GM21367 (cell line): ENCODE measurements at regions not wholly inside any gene's neighbourhood (a gene's known extent, or its start where the extent isn't known, plus 50 kb on each side); places are given as distances from the start of the nearest gene placed in this dataset.

Experiments
- ATAC-seq: cut with Tn5 transposase; IDR thresholded peaks from one replicate; pipeline ENCODE4 v1.9.1; 2021; ENCODE audit not compliant: unreplicated experiment

DNA sequence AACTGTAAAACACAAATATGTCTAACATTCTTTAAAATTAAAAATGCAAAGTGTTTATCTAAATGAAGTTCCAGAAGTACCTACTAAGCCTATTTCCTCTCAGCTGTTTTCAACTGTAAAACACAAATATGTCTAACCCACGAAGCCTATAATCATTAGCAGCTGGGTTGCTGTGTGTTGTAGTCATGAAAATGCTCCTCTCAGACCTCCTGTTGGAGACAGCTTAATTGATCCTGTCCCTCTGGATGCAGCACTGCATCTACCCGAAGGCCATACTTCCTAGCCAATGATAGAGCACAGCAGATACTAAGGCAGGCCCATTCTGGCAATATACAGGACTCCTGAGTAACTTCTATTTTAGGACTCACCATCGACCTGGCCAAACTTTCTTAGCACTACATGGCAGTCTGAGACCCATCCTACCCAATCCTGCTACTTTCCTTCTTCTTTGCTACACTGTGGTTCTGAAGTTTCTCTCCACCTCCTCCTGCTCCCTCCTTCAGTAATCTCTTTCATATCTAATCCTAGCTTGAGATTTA, 92.5 kb upstream of the RBBP8 start:
- ATAC-seq = no peak

DNA sequence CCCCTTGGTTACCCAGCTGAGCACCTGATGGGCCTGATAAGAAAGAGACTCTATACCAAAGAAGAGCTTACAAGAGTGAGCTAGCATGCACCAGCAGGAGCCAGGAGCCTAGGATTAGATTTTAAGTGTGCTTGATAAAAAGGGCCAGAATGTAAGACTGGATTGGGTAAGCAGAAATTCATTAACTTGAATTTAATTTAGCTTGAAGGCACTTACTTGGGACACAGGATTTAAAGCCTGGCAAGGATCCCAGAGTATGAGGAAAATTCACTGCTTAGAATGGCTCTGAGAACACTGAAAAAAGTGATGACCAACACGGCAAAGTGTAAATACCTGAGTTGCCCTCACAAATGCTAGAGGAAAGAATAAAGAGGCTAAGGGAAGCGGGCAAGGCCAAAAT, 91.3 kb upstream of the RBBP8 start:
- no peak for ATAC-seq

DNA sequence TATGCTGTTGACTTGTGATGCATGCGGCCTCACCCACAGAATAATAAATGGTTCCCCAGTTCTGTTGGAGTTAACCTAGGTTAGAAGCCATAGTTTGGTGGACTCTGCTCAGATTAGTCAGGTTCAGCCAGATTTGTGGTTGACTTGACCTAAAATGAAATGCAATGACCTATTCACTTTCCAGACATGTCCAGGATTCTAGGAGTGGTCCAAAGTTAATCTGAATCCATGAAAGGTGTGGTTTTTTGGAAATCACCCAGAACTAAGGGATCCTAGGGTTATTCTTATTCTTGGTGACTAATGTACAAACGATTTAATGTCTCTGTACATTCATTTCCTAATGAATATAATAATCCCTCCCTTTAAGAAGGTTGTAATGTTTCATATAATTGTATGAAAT, 88.9 kb upstream of the RBBP8 start:
- no peak for ATAC-seq

DNA sequence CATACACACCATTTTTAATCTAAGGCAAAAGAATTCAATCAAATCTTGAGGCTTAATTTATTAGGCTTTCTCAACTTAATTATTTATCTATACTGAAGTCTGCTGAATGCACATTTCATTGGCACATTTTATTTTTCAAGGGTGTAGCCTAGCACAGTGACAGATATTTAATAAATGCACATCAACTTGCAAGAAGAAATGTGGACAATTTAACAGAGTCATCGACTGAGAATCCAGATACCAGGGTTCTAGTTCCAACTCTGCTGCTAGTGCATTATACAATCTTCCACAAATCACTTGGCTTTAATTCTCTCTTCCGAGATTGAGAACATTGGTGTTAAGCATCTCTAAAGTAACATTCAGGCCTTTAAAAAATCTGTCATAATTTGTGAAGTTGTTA, 88.5 kb upstream of the RBBP8 start:
- ATAC-seq = no peak

DNA sequence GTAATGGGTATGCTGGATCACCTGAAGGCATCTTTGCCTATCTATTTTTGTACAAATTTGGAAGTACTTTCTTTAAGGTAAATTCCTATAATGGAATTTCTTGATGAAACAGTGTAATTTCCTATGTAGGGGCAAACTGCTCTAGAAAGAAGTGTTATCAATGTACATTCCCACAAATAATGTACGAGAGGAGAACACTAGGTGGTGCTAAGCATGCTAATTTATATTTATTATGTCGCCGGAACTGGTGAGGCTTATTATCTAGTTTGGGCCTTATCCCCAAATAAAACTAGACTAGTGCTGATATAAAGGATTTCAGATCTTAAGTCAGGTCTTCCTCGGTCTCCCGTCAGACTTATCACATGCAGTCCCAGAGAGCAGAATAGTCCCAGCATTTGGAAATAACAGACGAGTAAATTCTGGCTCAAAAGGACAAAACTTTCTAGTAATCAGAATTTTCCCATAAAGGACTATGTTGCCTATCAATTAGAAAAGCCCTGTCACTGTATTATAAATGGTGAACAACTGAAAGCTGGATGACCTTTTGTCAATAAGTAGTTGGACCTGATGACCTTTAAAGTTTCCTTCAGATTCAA, 86.9 kb upstream of the RBBP8 start:
- no peak for ATAC-seq

DNA sequence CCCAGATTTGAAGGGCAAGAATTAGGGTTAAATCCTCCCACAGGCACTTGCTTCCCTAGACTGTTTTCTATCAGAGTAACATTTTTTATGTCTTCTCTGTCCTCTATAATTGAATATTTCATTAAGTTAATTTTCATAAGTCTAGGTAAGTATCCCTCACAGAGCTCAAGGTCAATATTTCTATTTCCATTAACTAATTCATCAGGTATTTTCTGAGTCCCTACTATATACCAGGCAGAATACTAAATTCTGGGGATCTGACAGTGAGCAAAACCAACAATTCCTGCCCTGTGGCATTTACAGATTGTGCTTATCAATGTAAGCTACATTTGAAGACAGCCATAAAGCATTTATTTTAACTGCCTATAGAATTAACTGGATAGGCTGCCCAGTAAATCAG, 86.4 kb upstream of the RBBP8 start:
- no peak for ATAC-seq

DNA sequence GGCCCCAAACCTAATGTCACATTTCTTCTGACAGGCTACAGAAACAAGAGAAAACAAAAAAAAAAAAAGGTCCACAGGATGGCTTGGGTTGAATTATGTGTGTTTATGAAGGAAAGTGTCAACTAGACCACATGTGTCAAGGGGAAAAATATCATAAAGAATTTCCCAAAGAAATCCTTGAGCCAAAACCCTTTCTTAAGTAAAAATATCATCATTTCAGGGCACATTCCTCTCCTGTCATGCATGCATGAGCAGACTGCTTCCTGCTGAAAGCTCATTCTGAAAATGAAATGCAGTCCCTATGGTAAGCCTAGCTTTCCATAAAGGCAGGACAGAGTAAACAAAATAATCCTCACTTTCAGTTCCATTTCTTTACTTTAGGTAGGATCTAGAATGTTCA, 85.7 kb upstream of the RBBP8 start:
- no peak for ATAC-seq

DNA sequence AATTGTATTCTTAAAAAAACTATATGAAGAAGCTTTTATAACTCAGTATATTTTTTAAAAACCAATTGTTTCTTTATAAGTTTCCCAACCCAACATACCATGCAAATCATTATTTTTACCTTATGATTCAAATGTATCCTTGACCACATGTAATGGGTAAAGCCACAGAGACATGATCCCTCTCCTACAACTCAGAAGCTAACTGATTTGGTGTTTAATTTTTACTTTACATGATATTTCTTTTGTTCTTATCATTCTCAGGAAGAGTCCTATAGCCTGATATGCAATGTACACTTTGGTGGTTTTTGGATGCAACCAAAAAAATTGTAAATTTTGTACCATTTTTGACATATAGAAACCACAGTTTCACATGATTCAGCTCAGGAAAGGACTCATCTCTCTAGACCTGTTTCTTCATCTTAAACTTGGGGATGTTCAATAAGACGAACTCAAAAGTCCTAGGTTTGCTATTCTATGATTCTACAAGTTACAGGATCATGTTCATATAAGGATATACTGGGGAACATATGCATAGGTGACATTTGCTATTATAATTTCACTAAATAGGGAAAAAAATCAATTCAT, 85.2 kb upstream of the RBBP8 start:
- ATAC-seq = no peak

DNA sequence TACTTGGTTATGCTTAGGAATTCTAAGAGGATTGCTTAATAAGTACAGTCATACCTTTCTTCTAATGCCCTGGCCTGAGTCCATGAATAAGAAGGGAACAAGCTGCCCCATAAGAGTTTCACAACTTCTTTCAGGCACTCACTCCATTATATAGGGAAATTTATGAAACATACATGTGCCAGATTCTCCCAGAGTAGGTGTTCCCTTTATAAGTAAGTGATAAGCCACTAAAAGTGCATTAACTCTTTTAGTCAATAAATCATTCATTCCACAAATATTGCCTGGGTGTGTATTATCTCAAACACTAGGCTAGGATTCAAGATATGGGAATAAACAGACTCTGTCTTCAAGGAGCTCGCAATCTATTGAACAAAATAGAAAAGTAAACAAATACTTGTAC, 84.5 kb upstream of the RBBP8 start:
- ATAC-seq = no peak

DNA sequence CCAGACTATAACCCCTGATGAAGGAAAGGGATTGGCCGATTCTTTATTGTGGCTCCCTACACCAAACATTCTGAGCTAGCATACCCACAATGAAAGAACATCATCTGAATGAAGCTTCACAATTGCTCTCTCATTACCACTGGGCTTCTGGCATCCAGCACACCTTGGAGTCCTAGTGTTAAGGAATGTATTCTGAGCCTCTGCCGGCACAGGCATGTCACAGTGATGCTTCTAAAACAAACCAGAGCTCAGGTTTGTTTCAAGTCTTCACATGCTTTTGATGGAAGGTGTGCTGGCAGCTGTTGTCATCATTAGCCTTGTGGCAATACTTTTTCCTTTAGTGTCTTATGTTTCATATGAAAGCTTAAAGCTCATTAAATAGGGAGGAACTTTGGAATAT, 76.3 kb upstream of the RBBP8 start:
- ATAC-seq = no peak

DNA sequence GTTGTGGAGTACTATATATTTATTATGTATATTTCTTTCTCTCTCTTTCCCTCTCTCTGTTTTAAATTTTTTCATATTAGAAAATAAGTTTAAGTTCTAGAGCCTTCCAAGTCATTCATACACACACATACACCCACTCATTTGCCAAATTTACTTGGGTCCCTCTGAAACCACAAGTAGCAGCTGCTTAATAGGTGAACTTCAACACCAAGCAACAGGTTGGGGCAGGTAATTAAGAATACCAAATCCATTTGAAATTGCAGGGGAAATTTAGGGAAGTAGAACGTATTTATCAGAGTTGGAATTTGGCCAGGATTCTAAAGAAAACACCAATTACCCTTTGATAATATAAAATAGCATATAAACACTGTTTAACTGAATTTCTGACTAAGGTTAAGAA, 75.0 kb upstream of the RBBP8 start:
- no peak for ATAC-seq

DNA sequence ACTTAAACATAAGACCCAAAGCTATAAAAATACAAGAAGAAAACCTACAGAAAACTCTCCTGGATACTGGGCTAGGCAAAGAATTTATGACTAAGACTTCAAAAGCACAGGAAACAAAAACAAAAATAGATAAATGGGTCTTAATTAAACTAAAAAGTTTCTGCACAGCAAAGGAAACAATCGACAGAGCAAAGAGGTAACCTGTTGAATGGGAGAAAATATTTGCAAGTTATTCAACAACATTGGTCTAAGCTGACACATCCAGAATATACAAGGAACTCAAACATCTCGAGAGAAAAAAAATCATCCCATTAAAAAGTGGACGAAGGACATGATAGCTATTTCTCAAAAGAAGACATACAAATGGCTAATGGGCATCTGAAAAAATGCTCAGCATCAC, 72.3 kb upstream of the RBBP8 start:
- no peak for ATAC-seq

DNA sequence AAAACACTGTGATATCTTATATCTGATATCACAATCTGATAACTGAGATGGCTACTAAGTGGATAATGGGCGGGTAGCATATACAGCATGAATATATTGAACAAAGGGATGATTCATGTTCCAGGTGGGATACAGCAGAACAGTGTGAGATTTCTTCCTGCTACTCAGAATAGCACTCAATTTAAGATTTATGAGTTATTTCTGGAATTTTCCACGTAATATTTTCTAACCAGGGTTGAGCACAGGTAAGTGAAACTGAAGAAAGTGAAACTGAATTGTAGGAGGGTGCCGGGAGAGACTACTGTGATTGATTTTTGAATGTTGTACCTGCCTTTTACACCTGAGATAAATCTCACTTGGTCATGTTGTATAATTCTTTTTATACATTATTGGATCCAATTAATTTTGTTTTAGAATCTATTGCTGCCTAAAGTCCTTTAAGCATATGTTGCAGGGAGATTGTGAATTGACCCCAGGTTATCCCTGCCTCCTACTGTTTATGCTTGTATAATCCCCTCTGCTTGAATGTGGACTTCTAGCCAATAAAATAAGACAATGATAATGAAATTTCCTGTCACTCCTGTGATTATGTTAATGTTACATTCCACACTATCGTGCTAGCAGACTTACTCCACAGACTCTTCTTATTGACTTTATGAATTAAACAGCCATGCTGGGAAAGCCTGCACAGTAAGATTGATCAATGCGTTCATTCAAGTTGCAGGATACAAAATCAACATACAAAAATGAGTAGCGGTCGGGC, 67.6 kb upstream of the RBBP8 start:
- ATAC-seq = no peak

DNA sequence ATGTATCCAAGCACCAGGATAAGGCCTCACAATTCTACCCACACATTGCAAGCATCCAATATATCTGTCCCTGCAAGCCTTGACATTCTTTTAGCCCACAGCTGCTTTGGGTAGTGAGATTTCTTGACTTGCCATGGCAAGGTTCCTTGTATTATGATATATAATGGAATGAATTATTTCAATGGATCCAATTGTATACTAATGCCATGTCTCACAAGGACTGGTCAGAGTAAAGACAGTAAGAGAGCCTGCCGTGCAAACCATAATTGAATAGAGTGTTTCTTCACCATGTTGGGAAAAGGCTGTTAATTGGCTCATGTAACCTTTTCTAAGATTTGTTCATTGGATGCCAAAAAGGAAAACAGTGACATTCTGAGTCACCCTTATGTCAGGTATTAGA, 64.3 kb upstream of the RBBP8 start:
- no peak for ATAC-seq

DNA sequence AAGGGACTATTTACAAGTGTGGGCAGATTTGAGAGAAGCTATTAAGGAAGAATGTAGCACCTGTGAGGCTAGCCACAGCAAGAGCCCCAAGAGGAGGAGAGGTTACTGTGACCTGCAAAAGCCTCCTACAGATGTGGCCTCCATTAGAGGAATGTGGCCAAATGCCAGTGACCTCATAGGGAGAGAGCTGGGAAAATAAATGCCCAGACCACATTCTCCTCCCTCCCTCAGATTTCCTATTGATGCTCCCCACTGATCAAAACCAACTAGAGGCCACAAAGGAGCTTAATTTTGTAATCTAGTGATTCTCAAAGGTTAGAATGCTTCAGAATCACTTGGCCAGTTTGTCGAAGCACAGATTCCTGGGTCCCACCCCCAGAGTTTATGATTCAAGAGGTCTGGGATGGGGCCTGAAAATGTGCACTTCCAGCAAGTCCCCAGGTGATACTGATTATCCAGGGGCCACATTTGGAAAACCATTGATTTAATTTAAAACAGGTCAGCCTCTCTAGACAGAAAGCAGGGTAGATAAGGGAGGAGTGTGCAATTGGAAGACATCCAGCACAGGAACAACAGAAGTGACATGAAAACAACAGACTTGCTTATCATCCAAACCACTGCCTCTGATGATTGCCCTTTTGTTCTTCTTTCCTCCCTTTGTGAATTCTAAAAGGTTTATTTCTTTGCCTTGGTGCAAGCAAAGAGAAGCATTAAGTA, 61.2 kb upstream of the RBBP8 start:
- no peak for ATAC-seq

DNA sequence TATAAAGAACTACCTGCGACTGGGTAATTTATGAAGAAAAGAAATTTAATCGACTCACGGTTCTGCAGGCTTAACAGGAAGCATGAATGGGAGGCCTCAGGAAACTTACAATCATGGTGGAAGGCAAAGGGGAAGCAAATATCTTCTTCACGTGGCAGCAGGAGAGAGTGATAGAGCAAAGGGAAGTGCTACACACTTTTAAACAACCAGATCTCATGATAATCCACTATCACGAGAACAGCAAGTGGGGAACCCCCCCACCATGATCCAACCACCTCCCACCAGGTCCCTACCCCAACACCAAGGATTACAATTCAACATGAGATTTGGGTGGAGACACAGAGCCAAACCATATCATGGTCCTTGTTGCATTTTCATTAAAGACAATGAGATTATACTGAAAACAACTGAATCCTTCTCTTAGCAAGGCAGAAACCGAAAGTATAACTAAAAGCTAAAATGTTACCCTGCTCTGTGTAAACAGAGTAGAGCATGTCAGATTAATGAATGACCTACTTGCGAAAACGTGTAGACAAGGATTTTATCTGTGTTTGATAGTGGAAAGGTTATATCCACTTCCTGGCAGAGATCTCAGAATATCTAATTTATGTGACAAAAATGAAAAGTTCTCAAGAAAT, 60.1 kb upstream of the RBBP8 start:
- ATAC-seq = peak; percentile 92

DNA sequence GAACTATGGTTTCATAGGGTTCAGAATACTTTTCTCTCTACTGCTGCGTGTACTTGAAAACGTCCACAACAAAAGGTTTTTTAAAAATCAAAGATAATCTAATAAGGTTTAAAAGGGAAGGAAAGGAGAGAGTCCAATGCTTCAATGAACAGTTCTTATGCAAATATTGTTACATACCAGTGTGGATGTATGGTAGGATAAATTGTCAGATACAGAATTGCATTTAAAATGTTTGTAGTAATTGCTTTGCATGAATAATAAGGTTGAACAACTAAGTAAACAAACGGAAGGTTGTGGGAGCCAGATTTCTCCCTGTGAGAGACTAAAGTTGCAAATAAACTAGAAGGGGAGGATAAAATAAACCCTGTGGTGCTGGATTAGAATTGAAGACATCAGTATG, 53.8 kb upstream of the RBBP8 start:
- ATAC-seq = no peak

DNA sequence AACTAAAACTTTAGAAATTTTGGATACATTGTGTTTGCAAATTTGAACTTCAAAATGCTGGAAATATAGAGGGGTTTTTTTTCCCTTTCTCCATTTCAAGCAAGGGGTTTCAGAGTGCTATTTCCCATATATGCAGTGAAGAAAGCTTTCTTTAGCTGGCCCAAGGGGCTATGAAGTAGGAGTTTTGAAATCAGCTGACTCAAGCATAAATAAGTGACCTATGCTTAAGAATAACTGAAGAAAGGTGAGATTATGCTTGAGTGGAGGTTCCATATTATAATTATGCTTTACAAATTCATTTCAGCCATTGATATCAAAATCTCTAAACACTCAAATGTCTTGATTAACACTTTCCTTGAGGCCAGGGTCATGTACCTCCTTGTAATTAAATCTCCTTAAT, 51.0 kb upstream of the RBBP8 start:
- no peak for ATAC-seq

DNA sequence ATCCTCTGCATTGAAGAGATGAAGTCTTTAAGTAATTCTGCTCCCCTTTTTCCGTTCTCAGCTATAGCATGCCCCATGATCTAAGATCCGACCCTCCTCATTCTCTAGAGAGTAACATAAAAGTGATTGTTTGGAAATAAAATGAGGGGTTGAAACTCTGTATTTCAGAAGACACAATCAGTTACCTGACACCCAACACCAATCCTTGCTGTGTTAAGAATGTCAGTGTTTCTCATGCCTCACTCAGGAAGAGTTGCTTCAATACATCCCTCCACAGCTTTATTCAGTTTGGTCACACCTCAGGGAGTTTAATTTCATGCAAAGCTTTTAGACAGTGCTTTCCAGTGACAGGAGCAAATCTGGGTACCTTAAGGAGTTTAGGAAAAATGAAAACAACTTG, 49.9 kb upstream of the RBBP8 start:
- ATAC-seq = no peak
